Spinal cord (tissue), 9 donors: ENCODE measurements at regions not wholly inside any gene's neighbourhood (a gene's known extent, or its start where the extent isn't known, plus 50 kb on each side); places are given as distances from the start of the nearest gene placed in this dataset.
A peak's percentile ranks its signal among the peaks of the same experiment; 100 is the strongest.

ENCODE experiments used
- DNase-seq, 6 donors: peaks; one replicate each; pipeline versions ENCODE4 v3.0.0 to v3.0.0-alpha.2; 2013 to 2015; ENCODE audit warnings: low spot score in 6 of 6, low read depth in 4 of 6
- H3K27ac ChIP-seq: one replicate; pipeline ENCODE4 v1.5.1; 2013; ENCODE audit warnings: low read depth, low read length, control low read depth
- H3K27me3 ChIP-seq: one replicate; pipeline ENCODE4 v1.6.1; 2013; ENCODE audit warnings: low read length; ENCODE audit not compliant: control insufficient read depth, insufficient read depth
- H3K36me3 ChIP-seq: one replicate; pipeline ENCODE4 v1.6.1; 2013; ENCODE audit warnings: low read length; ENCODE audit not compliant: control insufficient read depth, insufficient read depth
- H3K4me1 ChIP-seq: one replicate; pipeline ENCODE4 v1.6.1; 2013; ENCODE audit warnings: low read length; ENCODE audit not compliant: control insufficient read depth, insufficient read depth
- H3K4me3 ChIP-seq: one replicate; pipeline ENCODE4 v1.5.1; 2013; ENCODE audit warnings: low read depth, low read length, control low read depth
- H3K9me3 ChIP-seq: one replicate; pipeline ENCODE4 v1.6.1; 2013; ENCODE audit warnings: low read length; ENCODE audit not compliant: control insufficient read depth, insufficient read depth
- WGBS: methylation state at CpG from one replicate; pipeline ENCODE4 v1.1.5; 2013; ENCODE audit warnings: missing lambda C conversion rate; ENCODE audit not compliant: insufficient coverage; 5-methylcytosine and 5-hydroxymethylcytosine counted together
- donor health status: healthy.

- Histone ChIP-seq H3K27ac (no peak overlapping the region), H3K4me1 (no peaks in the 10 kb centered on the region), H3K4me3 (no peak overlapping the region), H3K27me3 (no peaks in the 10 kb centered on the region), H3K9me3 (no peaks in the 10 kb centered on the region), H3K36me3 (no peaks in the 10 kb centered on the region)
- peak in 1 of 6 donors; percentile 28 for DNase-seq
- WGBS, result 80% methylated on average over 1 of the region's 2 CpGs
These were observed 652.8 kb downstream of the KCNA4 start for GRCh38 chr11:29364006-29364405.

- H3K27ac ChIP-seq, result no peak overlapping the region
- H3K27me3 ChIP-seq, result no peaks in the 10 kb centered on the region
- WGBS, result no CpG with 5 or more reads among the region's 1 CpG
- no peaks in the 10 kb centered on the region for H3K36me3 ChIP-seq
- no peak overlapping the region for H3K4me3 ChIP-seq
- no peaks in the 10 kb centered on the region for H3K4me1 ChIP-seq
- no peaks in the 10 kb centered on the region for H3K9me3 ChIP-seq
- DNase-seq, result no peak
These were observed 655.5 kb downstream of the KCNA4 start for GRCh38 chr11:29361369-29361768.

DNA sequence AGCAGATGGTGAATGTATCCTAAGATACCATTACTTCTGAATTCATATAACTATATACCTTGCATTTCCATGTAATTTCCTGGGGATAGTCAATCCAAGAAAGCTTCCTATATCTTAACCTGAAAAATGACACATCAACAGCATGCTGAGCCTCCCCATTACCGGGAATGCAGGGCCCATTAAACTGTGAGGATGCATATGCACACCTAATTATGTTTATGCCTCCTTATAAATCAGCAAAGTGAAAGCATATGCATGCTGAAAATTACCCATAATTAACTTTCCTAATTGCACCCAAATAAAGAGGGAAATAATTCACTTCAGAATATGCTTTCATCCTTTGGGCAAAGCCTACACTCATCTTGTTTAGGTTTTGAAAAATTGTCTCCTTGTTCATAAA, 663.0 kb downstream of the KCNA4 start:
- no CpG with 5 or more reads among the region's 1 CpG for WGBS

DNA sequence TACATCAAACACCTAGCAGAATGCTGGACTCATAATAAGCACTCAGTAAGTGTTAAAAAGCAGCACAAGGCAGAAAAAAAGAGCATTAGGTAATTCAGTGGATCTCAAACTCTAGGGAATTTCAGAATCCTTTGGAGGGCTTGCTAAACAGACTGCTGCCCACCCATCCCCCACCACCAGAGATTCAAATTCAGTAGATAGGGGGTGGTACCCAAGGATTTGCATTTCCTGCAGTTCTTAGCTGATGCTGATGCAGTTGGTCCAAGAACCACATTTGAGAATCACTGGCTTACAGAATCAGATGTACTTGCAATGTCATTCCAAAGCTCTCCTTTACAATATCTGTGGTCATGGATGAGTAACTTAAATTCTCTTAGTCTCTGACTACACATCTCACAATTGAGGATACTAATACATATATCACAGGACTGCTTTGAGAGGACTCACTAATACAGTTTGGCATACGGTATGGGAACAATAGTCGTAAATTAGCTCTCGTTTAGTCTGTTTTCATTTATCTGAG, 664.5 kb downstream of the KCNA4 start:
- no CpG with 5 or more reads among the region's 3 CpGs for WGBS
- Histone ChIP-seq H3K27ac (no peak overlapping the region), H3K27me3 (no peaks in the 10 kb centered on the region), H3K36me3 (no peaks in the 10 kb centered on the region), H3K4me1 (no peaks in the 10 kb centered on the region), H3K9me3 (no peaks in the 10 kb centered on the region), H3K4me3 (no peak overlapping the region)
- no peak for DNase-seq

More for the DNA sequence above, 663.0 kb downstream of the KCNA4 start:
- Histone ChIP-seq H3K4me1 (no peaks in the 10 kb centered on the region), H3K9me3 (no peaks in the 10 kb centered on the region), H3K4me3 (no peak overlapping the region), H3K36me3 (no peaks in the 10 kb centered on the region), H3K27me3 (no peaks in the 10 kb centered on the region), H3K27ac (no peak overlapping the region)
- DNase-seq, result peak in 1 of 6 donors; percentile 79

DNA sequence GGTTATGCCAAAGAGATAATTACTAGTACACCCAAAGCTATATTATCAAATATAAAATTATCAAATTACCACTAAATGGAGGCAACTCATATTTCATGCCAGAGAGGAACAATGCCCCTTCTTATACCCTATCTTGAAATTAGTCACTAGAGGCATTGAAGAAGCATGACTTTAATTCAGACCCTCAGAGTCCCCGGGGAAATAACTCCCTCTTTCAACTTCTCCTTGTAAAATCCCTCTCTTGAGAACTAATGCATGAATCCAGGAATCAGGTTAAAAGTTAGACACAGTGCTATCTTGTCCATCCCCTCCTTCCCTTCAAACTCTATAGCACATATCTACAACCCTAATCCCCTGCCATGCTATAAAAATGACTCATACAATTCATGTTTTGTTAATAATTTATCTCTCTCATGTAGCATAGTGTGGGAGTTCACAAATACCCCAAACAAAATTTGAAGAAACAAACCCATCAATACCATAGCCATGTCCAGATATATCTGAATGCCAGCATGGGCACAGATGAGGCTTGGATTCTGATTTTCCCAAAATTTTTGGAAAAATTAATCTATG, 665.4 kb downstream of the KCNA4 start:
- whole genome bisulfite sequencing, result 60% methylated on average over 1 of the region's 1 CpG
- H3K36me3 ChIP-seq, result no peaks in the 10 kb centered on the region
- no peaks in the 10 kb centered on the region for H3K9me3 ChIP-seq
- no peaks in the 10 kb centered on the region for H3K27me3 ChIP-seq
- H3K4me1 ChIP-seq, result no peaks in the 10 kb centered on the region
- DNase-seq, result no peak
- H3K4me3 ChIP-seq, result no peak overlapping the region
- no peak overlapping the region for H3K27ac ChIP-seq

DNA sequence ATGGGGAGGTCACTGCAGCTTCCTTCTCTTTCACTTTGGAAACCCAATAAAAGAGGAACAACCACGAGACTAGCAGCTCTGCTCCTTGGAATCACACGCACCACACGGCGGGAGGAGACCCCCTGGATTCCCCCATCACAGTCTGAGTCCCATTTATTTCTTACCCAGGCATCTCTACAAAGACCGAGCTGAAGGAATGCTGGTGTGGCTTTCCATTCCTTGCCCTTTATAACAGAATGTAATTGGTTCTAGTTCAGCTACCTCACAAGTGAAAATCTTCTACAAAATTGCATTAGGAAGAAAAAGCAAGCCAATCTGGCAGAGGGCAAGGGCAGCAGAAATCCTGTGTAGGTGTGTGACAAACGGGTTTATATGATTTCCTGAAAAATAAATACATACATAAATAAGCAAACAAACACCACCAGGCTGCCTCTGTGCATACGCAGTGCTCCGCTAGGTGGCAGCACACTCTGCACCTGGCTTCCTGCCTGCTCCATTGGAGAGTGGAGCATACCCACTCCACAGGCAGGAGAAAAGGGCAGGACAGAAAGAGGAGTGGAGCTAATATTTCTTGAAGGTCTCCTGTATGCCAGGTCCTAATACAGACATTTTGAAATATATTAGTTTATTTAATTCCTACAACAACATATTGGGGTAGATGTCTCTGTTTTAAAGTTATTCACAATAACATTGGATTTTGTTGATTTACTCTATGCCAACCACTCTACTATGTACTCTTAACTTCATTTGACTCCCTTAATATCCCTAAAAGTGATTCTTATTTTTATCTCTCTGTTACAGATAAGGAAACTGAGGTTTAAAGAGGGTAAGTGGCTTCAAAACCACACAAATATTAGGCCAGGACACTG, 673.1 kb downstream of the KCNA4 start:
- Histone ChIP-seq H3K9me3 (no peaks in the 10 kb centered on the region), H3K4me3 (no peak overlapping the region), H3K36me3 (no peaks in the 10 kb centered on the region), H3K27me3 (peaks cover 2% of the 10 kb centered on the region), H3K27ac (no peak overlapping the region), H3K4me1 (no peaks in the 10 kb centered on the region)
- DNase-seq, result peak in 3 of 6 donors; percentile 31 to 81 (median 61)
- WGBS, result 43% methylated on average over 4 of the region's 8 CpGs

DNA sequence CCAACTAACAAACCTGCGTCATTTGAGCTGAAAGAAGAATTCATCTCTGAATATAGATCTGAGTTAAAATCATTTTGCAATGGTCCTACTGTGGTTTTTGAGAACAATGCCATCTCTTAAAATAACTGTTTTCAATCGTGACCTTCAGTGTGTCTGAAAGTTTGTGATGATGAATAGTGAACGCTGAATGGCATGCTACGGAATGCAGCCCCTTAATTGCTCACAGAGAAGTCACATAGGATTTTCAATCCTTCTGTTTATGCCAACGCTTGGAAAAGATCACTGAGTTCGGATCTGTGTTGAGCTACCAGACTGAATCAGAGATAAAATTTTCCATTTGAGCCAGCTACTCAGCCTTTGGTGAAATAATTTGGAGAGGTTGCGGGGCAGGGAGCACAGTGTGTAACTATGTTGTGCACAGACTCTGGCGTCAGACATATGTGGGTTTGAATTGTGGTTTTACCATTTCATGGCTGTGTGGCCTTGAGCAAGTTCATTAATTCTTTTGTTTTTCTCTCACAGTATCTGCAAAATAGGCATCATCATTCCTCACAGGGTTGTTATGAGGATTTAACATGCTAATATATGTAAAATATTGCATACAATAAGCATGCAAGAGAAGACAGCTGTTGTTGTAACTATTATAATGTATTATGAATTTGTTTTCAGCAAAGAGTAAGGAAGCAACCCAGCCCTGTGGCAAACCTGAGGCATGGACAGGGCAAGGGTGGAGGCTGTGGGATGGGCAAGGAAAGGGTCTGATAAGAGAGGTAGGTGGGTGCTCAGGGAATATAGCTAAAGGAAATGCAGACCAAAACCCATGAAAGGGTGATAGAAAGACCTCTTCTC, 679.9 kb downstream of the KCNA4 start:
- peaks cover 2% of the 10 kb centered on the region for H3K27me3 ChIP-seq
- 77% methylated on average over 7 of the region's 8 CpGs for WGBS
- no peaks in the 10 kb centered on the region for H3K9me3 ChIP-seq
- H3K4me1 ChIP-seq, result no peaks in the 10 kb centered on the region
- H3K36me3 ChIP-seq, result no peaks in the 10 kb centered on the region
- no peak overlapping the region for H3K4me3 ChIP-seq
- H3K27ac ChIP-seq, result no peak overlapping the region
- no peak for DNase-seq

DNA sequence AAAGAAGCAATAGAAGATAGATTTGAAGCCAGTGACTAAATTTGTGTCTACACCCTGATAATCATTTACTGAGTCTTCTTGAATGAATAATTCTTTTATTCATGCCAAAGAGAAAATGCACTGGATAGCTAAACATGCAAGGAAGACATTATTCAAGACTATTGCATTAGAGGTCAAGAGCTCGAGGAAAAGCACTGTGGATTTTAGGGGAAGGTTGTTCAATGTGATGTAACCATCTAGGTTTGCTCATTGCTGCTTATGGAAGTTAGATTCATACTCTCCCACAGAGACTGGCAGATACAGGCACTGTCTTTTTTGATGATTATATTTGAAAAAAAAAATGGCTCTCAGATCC, 682.1 kb downstream of the KCNA4 start:
- WGBS, result no CpG with 5 or more reads among the region's 1 CpG
- no peaks in the 10 kb centered on the region for H3K4me1 ChIP-seq
- no peak overlapping the region for H3K27ac ChIP-seq
- H3K27me3 ChIP-seq, result no peaks in the 10 kb centered on the region
- H3K36me3 ChIP-seq, result no peaks in the 10 kb centered on the region
- H3K4me3 ChIP-seq, result no peak overlapping the region
- H3K9me3 ChIP-seq, result no peaks in the 10 kb centered on the region
- no peak for DNase-seq

- Histone ChIP-seq H3K36me3 (no peaks in the 10 kb centered on the region), H3K4me3 (no peak overlapping the region), H3K27me3 (no peaks in the 10 kb centered on the region), H3K27ac (no peak overlapping the region), H3K4me1 (no peaks in the 10 kb centered on the region), H3K9me3 (no peaks in the 10 kb centered on the region)
- WGBS, result no CpG with 5 or more reads among the region's 5 CpGs
- peak in 5 of 6 donors; percentile 15 to 91 (median 42) for DNase-seq
These were observed 682.6 kb downstream of the KCNA4 start for GRCh38 chr11:29333993-29334775.
